ENCODE measurements at regions not wholly inside any gene's neighbourhood (a gene's known extent, or its start where the extent isn't known, plus 50 kb on each side); places are given as distances from the start of the nearest gene placed in this dataset.

DNA sequence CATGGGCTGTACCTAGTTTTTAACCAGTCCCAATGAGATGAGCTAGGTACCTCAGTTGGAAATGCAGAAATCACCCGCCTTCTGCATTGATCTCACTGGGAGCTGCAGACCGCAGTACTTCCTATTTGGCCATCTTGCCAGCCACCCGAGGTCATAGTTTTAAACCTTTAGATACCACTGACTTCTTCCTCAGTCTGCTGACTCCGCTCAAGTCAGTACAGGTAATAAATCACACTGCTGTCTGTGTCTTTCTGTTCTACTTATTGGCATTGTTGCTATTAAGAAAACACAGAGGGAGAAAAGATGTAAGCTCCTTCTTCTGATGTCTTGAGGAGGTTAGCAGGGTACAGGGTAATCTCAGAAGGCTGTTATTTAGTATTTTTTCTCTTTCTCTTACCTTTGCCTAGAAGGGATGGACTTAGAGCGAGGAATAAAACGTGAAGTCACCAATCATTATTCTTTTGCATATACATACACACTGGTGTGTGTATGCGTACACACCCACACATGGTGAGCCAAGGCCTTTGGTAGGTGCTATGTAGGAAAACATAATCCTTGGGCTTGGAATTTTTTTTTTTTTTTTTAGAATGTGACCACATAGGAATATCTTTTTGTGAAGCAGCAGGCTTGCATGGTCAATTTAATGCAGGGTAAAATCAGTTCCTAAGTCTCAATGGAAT, 197.2 kb downstream of the EDEM1 start:
- Histone ChIP-seq H3K9me3 (peaks cover 0 to 5% of the 10 kb centered on the region in 2 donors), H3K4me3 (no peak overlapping the region), H3K4me1 (no peaks in the 10 kb centered on the region), H3K27me3 (no peaks in the 10 kb centered on the region), H3K27ac (no peak overlapping the region), H3K36me3 (no peaks in the 10 kb centered on the region)
- DNase-seq (no peak), ATAC-seq (no peak)
- intact Hi-C loops (cut with DNase I): no loop called here
- TF ChIP-seq, protein P1, sequence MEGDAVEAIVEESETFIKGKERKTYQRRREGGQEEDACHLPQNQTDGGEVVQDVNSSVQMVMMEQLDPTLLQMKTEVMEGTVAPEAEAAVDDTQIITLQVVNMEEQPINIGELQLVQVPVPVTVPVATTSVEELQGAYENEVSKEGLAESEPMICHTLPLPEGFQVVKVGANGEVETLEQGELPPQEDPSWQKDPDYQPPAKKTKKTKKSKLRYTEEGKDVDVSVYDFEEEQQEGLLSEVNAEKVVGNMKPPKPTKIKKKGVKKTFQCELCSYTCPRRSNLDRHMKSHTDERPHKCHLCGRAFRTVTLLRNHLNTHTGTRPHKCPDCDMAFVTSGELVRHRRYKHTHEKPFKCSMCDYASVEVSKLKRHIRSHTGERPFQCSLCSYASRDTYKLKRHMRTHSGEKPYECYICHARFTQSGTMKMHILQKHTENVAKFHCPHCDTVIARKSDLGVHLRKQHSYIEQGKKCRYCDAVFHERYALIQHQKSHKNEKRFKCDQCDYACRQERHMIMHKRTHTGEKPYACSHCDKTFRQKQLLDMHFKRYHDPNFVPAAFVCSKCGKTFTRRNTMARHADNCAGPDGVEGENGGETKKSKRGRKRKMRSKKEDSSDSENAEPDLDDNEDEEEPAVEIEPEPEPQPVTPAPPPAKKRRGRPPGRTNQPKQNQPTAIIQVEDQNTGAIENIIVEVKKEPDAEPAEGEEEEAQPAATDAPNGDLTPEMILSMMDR (IDR thresholded peaks at IDR 0.05): no peak

DNA sequence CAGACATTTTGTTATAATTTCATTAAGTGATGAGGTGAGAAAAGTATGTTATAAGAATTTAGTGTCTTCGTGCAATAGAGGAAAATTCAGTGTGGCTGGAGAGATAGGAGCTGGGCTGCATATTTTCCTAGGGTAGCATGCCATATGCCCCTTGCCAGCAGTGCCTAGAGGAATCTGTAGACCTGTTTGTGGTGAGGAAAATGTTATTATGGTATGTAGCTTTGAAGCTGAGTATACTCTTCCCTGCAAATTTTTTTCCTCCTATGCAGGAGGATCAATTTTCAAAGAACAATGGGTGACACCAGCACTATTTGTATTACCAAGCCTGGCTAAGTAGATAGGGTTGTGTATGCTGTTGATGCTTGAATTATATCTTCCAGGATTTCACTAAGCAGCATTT, 200.6 kb downstream of the EDEM1 start:
- ATAC-seq (no peak), DNase-seq (no peak)
- Histone ChIP-seq H3K9me3 (no peaks in the 10 kb centered on the region), H3K4me1 (no peaks in the 10 kb centered on the region), H3K4me3 (no peak overlapping the region), H3K27ac (no peak overlapping the region), H3K36me3 (no peaks in the 10 kb centered on the region), H3K27me3 (no peaks in the 10 kb centered on the region)
- intact Hi-C loops (cut with DNase I): no loop called here
- TF ChIP-seq, protein P1 (IDR thresholded peaks at IDR 0.05): no peak

DNA sequence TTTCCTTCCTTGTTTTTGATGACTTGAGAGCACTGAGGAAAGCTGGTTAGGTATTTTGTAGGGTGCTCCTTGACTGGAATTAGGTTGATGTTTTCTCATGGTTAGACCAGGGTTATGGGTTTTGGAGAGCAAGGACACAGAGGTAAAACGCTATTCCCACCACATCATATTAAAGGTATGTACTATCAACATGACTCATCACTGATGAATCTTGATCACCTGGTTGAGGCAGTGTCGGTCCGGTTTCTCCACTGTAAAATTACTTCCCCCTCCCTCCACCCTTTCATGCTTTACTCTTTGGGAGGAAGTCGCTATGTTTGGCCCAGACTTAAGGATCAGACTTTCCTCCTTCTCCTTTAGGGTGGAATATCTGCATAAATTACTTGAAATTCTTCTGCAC, 201.6 kb downstream of the EDEM1 start:
- Histone ChIP-seq H3K9me3 (no peaks in the 10 kb centered on the region), H3K4me1 (no peaks in the 10 kb centered on the region), H3K27me3 (no peaks in the 10 kb centered on the region), H3K4me3 (no peak overlapping the region), H3K36me3 (no peaks in the 10 kb centered on the region), H3K27ac (no peak overlapping the region)
- no peak for ATAC-seq
- DNase-seq: no peak
- intact Hi-C loops (cut with DNase I): no loop called here
- TF ChIP-seq, protein P1 (IDR thresholded peaks at IDR 0.05): no peak

DNA sequence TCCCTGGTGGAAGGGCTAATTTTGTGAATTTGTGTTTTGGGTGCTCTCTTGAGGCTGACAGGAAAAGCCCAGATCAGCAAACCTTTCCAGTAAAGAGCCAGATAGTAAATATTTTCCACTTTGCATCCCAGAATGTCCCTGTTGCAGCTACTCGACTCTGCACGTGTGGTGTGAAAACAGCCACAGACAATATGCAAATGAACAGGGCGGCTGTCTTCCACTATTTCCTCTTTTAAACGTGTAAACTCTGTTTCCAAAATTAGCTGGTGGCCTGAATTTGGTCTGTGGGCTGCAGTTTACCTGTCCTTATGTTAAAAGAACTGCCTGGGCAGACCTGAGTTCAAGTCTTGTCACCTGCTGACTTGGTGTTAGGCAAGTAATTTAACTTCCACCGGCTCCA, 202.7 kb downstream of the EDEM1 start:
- ATAC-seq: no peak
- intact Hi-C loops (cut with DNase I): no loop called here

DNA sequence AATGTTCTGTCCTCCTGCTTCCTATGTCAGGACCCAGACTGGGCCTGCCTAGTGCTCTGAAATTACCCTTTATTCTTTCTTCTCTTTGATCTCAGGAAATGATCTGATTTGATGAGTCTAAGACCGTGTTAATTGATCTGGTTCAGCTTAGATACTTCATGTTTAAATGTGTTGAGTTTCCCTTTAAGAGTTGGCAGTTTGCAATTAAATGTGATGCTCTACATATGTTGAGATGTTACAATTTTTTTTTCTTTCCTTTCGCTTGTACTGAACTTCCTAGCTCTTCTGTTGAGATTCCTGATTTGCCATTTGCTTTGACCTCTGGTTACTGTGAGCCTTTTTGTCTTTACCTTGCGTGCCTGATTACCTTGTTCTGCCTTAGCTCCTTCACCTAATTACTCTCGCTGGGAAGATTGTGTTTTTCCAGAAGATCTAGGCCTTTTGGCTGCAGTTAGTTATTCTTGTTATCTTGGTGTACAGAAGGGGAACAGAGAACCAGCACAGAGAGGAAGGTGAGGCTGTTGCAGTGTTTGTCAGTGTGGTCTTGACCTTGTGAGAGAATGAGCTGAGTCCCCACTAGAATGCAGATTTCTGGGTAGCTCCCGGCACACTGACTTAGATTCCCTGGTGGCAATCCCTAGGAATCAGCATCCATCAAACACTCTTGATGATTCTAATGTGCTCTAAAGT, 203.6 kb downstream of the EDEM1 start:
- no peak for DNase-seq
- intact Hi-C loops (cut with DNase I): no loop called here

More for the DNA sequence above, 202.7 kb downstream of the EDEM1 start:
- TF ChIP-seq, protein P1 (IDR thresholded peaks at IDR 0.05): no peak
- Histone ChIP-seq H3K36me3 (no peaks in the 10 kb centered on the region), H3K4me1 (no peaks in the 10 kb centered on the region), H3K9me3 (no peaks in the 10 kb centered on the region), H3K4me3 (no peak overlapping the region), H3K27ac (no peak overlapping the region), H3K27me3 (no peaks in the 10 kb centered on the region)
- DNase-seq: no peak

More for the DNA sequence above, 203.6 kb downstream of the EDEM1 start:
- Histone ChIP-seq H3K4me1 (no peaks in the 10 kb centered on the region), H3K27ac (no peak overlapping the region), H3K4me3 (no peak overlapping the region), H3K9me3 (no peaks in the 10 kb centered on the region), H3K27me3 (no peaks in the 10 kb centered on the region), H3K36me3 (no peaks in the 10 kb centered on the region)
- TF ChIP-seq, protein P1 (IDR thresholded peaks at IDR 0.05): no peak
- no peak for ATAC-seq
